ENCODE measurements at regions not wholly inside any gene's neighbourhood (a gene's known extent, or its start where the extent isn't known, plus 50 kb on each side); places are given as distances from the start of the nearest gene placed in this dataset.

- Histone ChIP-seq H3K27ac (ENCODE audit: low read depth in 1 of 2, low read length in 1 of 2) (no peak overlapping the region), H3K27me3 (ENCODE audit: control insufficient read depth in 3 of 3, insufficient read depth in 3 of 3, low read length in 2 of 3) (no peaks in the 10 kb centered on the region), H3K9ac (ENCODE audit: insufficient read depth in 1 of 2, low read length in 2 of 2) (no peak overlapping the region), H3K9me3 (ENCODE audit: control insufficient read depth in 4 of 4, insufficient read depth in 3 of 4, low read length in 3 of 4) (peaks cover 0 to 7% (median 0%) of the 10 kb centered on the region in 4 donors), H3K4me1 (ENCODE audit: control insufficient read depth in 5 of 5, insufficient read depth in 5 of 5, low read length in 5 of 5) (no peaks in the 10 kb centered on the region), H3K36me3 (ENCODE audit: control insufficient read depth in 4 of 4, insufficient read depth in 4 of 4, low read length in 4 of 4) (no peaks in the 10 kb centered on the region), H3K4me3 (no peak overlapping the region)
- DNase-seq (no peak), ATAC-seq (ENCODE audit: insufficient read depth, low FRiP score) (no peak)
- 63 to 78% methylated on average over 3 of the region's 3 CpGs for WGBS, 2 donors
- no peak for TF ChIP-seq CTCF (IDR thresholded peaks at IDR 0.05; ENCODE audit: control extremely low read depth, extremely low read depth)
Observed at GRCh38 chr14:98651037-98651436, 621.0 kb downstream of the BCL11B start.

- H3K36me3 ChIP-seq (ENCODE audit: control insufficient read depth in 4 of 4, insufficient read depth in 4 of 4, low read length in 4 of 4): no peaks in the 10 kb centered on the region
- no peaks in the 10 kb centered on the region for H3K9me3 ChIP-seq (ENCODE audit: control insufficient read depth in 4 of 4, insufficient read depth in 3 of 4, low read length in 3 of 4)
- no peak overlapping the region for H3K4me3 ChIP-seq
- no peak overlapping the region for H3K27ac ChIP-seq (ENCODE audit: low read depth in 1 of 2, low read length in 1 of 2)
- DNase-seq (no peak), ATAC-seq (ENCODE audit: insufficient read depth, low FRiP score) (no peak)
- WGBS, 2 donors: 69 to 89% methylated on average over 4 of the region's 4 CpGs
- H3K4me1 ChIP-seq (ENCODE audit: control insufficient read depth in 5 of 5, insufficient read depth in 5 of 5, low read length in 5 of 5): no peaks in the 10 kb centered on the region
- TF ChIP-seq CTCF (IDR thresholded peaks at IDR 0.05; ENCODE audit: control extremely low read depth, extremely low read depth): no peak
- no peak overlapping the region for H3K9ac ChIP-seq (ENCODE audit: insufficient read depth in 1 of 2, low read length in 2 of 2)
- no peaks in the 10 kb centered on the region for H3K27me3 ChIP-seq (ENCODE audit: control insufficient read depth in 3 of 3, insufficient read depth in 3 of 3, low read length in 2 of 3)
Observed at GRCh38 chr14:98665007-98665406, 607.0 kb downstream of the BCL11B start.

- no peak for DNase-seq
Observed at GRCh38 chr14:98666545-98666944, 605.5 kb downstream of the BCL11B start.

More at GRCh38 chr14:98666545-98666944, 605.5 kb downstream of the BCL11B start:
- no peak for TF ChIP-seq CTCF (IDR thresholded peaks at IDR 0.05; ENCODE audit: control extremely low read depth, extremely low read depth)
- WGBS, 2 donors: 69 to 87% methylated on average over 5 of the region's 5 CpGs
- Histone ChIP-seq H3K9ac (ENCODE audit: insufficient read depth in 1 of 2, low read length in 2 of 2) (no peak overlapping the region), H3K4me1 (ENCODE audit: control insufficient read depth in 5 of 5, insufficient read depth in 5 of 5, low read length in 5 of 5) (no peaks in the 10 kb centered on the region), H3K27me3 (ENCODE audit: control insufficient read depth in 3 of 3, insufficient read depth in 3 of 3, low read length in 2 of 3) (no peaks in the 10 kb centered on the region), H3K9me3 (ENCODE audit: control insufficient read depth in 4 of 4, insufficient read depth in 3 of 4, low read length in 3 of 4) (no peaks in the 10 kb centered on the region), H3K36me3 (ENCODE audit: control insufficient read depth in 4 of 4, insufficient read depth in 4 of 4, low read length in 4 of 4) (no peaks in the 10 kb centered on the region), H3K27ac (ENCODE audit: low read depth in 1 of 2, low read length in 1 of 2) (no peak overlapping the region), H3K4me3 (no peak overlapping the region)
- no peak for ATAC-seq (ENCODE audit: insufficient read depth, low FRiP score)

All from lung (tissue), 11 donors.